Lower leg skin (tissue), 4 donors: ENCODE measurements at regions not wholly inside any gene's neighbourhood (a gene's known extent, or its start where the extent isn't known, plus 50 kb on each side); places are given as distances from the start of the nearest gene placed in this dataset.
A peak's percentile ranks its signal among the peaks of the same experiment; 100 is the strongest.

Source experiments
- DNase-seq, 2 donors: peaks; one replicate each; pipeline ENCODE4 v3.0.0-alpha.2; 2019; ENCODE audit warnings: low spot score in 2 of 2
- H3K4me3 ChIP-seq: fragments of 200-600 bp; sonication (generic); 2 replicates; pipeline ENCODE4 v1.5.1; 2017; ENCODE audit warnings: mild to moderate bottlenecking, low read depth; ENCODE audit not compliant: poor library complexity, severe bottlenecking
- POLR2A ChIP-seq, 2 donors: fragments of 450-650 bp; IDR thresholded peaks; one replicate each; pipeline ENCODE4 v1.6.1; 2016 to 2017; ENCODE audit warnings: antibody characterized with exemption in 2 of 2, mild to moderate bottlenecking in 1 of 2, moderate library complexity in 1 of 2
- WGBS, 2 donors: methylation state at CpG; one replicate each; pipeline ENCODE4 v1.1.5; 2018; 5-methylcytosine and 5-hydroxymethylcytosine counted together
- intact Hi-C: fragments of 100-400 bp; cut with DNase I; formaldehyde crosslinking; loops from one replicate; pipeline ENCODE4 v1.15.0; 2023; ENCODE audit warnings: low total_unique reads
- TF ChIP-seq, protein P1 (sequence below), 3 donors: fragments of 450-650 bp; IDR thresholded peaks; one replicate each; pipeline ENCODE4 v1.5.1; 2016; ENCODE audit warnings: antibody characterized with exemption in 3 of 3, mild to moderate bottlenecking in 3 of 3, moderate library complexity in 2 of 3

DNA sequence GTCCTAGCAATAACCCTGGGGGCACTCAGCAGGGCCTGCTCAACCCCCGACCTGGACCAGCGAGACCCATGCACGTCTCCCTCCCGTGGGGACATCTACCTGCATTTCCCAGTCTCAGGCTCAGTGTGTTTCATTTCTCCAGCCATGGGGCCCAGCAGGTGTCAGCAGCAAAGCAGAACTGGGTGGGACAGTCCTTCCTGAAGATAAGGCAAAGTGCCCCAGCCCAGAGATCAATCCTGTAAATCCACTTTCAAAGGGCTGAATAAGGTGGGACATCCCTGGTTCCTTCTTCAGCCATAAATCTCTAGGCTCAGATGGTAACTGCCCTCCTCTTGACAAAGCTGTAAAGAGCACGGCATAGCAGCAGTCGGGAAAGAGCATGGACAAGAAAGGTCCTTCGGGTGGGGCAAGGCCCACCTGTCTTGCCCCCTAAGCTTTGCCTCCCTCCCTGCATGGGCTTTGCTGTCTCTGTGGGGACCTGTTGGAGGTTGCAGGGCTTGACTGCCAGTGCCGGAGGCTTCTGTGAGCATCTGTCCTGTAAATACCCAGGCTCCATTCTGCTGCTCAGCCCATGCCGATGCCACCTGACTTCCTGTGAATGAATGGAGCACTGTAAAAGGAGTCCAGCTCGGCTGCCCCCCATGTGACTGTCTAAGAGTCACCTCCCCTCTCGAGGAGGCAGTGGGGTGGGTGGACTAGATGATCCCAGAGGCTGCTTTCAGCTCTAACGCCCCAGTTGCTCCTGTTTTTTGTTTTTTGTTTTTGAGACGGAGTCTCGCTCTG, 84.8 kb upstream of the TBC1D3K start:
- WGBS, 2 donors, result 75 to 76% methylated on average over 14 of the region's 14 CpGs
- TF ChIP-seq POLR2A (IDR thresholded peaks at IDR 0.05), result no peak
- TF ChIP-seq, protein P1, sequence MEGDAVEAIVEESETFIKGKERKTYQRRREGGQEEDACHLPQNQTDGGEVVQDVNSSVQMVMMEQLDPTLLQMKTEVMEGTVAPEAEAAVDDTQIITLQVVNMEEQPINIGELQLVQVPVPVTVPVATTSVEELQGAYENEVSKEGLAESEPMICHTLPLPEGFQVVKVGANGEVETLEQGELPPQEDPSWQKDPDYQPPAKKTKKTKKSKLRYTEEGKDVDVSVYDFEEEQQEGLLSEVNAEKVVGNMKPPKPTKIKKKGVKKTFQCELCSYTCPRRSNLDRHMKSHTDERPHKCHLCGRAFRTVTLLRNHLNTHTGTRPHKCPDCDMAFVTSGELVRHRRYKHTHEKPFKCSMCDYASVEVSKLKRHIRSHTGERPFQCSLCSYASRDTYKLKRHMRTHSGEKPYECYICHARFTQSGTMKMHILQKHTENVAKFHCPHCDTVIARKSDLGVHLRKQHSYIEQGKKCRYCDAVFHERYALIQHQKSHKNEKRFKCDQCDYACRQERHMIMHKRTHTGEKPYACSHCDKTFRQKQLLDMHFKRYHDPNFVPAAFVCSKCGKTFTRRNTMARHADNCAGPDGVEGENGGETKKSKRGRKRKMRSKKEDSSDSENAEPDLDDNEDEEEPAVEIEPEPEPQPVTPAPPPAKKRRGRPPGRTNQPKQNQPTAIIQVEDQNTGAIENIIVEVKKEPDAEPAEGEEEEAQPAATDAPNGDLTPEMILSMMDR (IDR thresholded peaks at IDR 0.05), result no peak

DNA sequence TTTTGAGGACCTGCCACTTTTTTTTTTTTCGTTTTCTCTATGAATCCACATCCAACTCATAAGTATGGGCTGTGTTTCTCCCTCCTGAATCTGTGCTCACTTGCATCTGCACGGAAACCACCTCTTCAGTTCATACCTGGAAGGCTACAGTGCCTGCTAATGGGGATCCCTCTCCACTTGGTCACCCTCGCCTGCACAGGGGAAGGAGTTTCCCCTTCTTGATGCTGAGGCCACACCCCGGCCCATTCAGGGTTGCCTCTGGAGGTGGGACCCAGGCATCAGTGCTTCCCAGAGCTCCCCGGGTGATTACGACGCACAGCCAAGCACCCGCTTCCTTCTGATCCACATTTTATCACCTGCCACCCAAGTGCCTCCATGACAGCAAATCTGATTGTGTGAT, 85.9 kb upstream of the TBC1D3K start:
- H3K4me3 ChIP-seq, result no peak overlapping the region
- DNase-seq, result no peak
- intact Hi-C loops, result no loop called here
- no peak for TF ChIP-seq POLR2A (IDR thresholded peaks at IDR 0.05)
- TF ChIP-seq, protein P1 (IDR thresholded peaks at IDR 0.05), result no peak
- 82 to 83% methylated on average over 8 of the region's 8 CpGs for WGBS, 2 donors

More for the DNA sequence above, 84.8 kb upstream of the TBC1D3K start:
- no peak for DNase-seq
- H3K4me3 ChIP-seq, result no peak overlapping the region
- intact Hi-C loops, result no loop called here

DNA sequence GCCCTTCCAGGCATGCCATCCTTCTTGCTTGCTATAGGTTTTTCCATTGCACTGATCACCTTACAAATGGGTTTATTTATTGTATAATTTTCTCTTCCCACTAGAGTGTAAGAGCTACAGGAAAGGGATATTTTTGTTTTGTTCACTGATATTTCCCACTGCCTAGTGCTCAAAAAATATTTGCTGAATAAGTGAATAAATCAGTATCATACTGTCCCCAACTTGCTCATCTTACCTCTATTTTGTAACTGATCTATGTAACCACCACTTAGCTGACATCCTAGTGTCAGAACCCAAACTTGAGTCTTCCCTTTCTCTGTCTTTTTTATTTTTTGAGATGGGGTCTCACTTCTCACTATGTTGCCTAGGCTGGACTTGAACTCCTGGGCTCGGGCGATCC, 87.6 kb upstream of the TBC1D3K start:
- TF ChIP-seq POLR2A (IDR thresholded peaks at IDR 0.05), result no peak
- TF ChIP-seq, protein P1 (IDR thresholded peaks at IDR 0.05), result no peak
- no peak for DNase-seq
- H3K4me3 ChIP-seq, result no peak overlapping the region
- WGBS, 2 donors, result 93 to 98% methylated on average over 2 of the region's 2 CpGs
- intact Hi-C loops, result no loop called here

DNA sequence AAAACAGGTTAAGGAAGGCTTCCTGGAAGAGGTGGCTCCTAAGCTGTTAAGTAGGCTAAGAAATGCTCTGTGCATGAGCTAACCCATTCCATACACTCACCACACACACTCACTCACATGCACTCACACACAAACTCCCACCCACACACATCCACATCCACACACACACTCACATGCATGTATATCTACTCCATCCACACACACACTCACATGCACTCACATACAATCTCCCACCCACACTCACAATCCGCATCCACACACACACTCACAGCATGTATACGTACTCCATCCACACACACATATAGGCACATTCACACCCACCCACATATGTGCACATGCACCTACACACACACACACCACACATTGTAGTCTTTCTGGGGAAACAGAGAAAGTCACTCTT, 89.3 kb upstream of the HNF1B start:
- DNase-seq, result peak in 1 of 2 donors; percentile 58
- WGBS, 2 donors, result 98 to 100% methylated on average over 2 of the region's 2 CpGs
- intact Hi-C loops, result no loop called here
- no peak overlapping the region for H3K4me3 ChIP-seq
- no peak for TF ChIP-seq POLR2A (IDR thresholded peaks at IDR 0.05)
- TF ChIP-seq, protein P1 (IDR thresholded peaks at IDR 0.05), result no peak

DNA sequence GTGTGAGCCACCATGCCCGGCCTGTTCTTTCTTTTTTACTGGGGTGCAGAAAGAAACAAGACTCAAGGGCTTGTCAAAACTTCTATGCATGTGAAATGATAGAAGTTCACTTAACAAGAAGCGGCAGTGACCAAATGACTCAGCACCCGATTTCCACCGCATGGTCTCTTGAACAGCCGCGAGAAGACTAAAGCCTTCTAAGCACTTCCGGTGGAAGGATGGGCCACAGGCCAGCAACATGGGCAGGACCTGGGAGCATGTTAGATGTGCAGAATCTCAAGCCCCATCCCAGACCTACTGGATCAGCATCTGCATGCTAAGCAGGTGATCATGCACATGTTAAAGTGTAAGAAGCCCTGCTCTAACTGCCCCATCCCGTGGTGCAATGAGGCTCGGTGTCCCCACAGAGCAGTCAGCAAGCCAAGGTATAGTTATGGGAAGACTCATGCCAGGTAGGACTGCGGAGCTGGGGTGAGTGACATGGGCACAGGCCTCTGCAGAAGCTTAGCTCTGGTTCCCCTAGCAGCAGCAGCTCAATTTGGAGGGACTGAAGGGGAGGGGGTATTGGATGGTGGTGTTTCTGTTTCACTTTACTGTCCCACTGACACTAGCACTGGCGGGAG, 88.5 kb upstream of the HNF1B start:
- no peak overlapping the region for H3K4me3 ChIP-seq
- 78 to 89% methylated on average over 11 of the region's 11 CpGs for WGBS, 2 donors
- DNase-seq, result peak in 1 of 2 donors; percentile 62
- TF ChIP-seq, protein P1 (IDR thresholded peaks at IDR 0.05), result no peak
- TF ChIP-seq POLR2A (IDR thresholded peaks at IDR 0.05), result no peak
- intact Hi-C loops, result no loop called here
